Osteocyte (in vitro differentiated cells): ENCODE measurements at regions not wholly inside any gene's neighbourhood (a gene's known extent, or its start where the extent isn't known, plus 50 kb on each side); places are given as distances from the start of the nearest gene placed in this dataset.

Source experiments
- DNase-seq: peaks from one replicate; pipeline ENCODE4 v3.0.0; 2021; ENCODE audit warnings: mixed read lengths; ENCODE audit not compliant: unreplicated experiment; ENCODE audit errors: extremely low spot score
- H3K27ac Mint-ChIP-seq: one replicate; pipeline ENCODE4 v1.8.0; 2021; ENCODE audit warnings: mild to moderate bottlenecking, mixed read lengths; ENCODE audit not compliant: unreplicated experiment
- H3K27me3 Mint-ChIP-seq: one replicate; pipeline ENCODE4 v1.8.0; 2021; ENCODE audit warnings: mixed read lengths; ENCODE audit not compliant: unreplicated experiment
- H3K36me3 Mint-ChIP-seq: one replicate; pipeline ENCODE4 v1.8.0; 2021; ENCODE audit warnings: mixed read lengths; ENCODE audit not compliant: unreplicated experiment
- H3K4me1 Mint-ChIP-seq: one replicate; pipeline ENCODE4 v1.8.0; 2021; ENCODE audit warnings: mixed read lengths; ENCODE audit not compliant: unreplicated experiment
- H3K4me3 Mint-ChIP-seq: one replicate; pipeline ENCODE4 v1.8.0; 2021; ENCODE audit warnings: mild to moderate bottlenecking, moderate library complexity, mixed read lengths; ENCODE audit not compliant: unreplicated experiment
- H3K9me3 Mint-ChIP-seq: one replicate; pipeline ENCODE4 v1.8.0; 2021; ENCODE audit warnings: mixed read lengths; ENCODE audit not compliant: unreplicated experiment
- CTCF ChIP-seq: fragments of 200-600 bp; sonication (generic); IDR thresholded peaks from 2 replicates; pipeline ENCODE4 v1.5.0; 2021; ENCODE audit warnings: antibody characterized with exemption, mild to moderate bottlenecking, moderate library complexity

GRCh38 chr6:166693880-166694279, 66.8 kb upstream of the RPS6KA2 start:
- Mint-ChIP-seq H3K27me3 (no peaks in the 10 kb centered on the region), H3K4me1 (peaks cover 13% of the 10 kb centered on the region), H3K27ac (no peak overlapping the region), H3K4me3 (no peak overlapping the region), H3K9me3 (no peaks in the 10 kb centered on the region), H3K36me3 (no peaks in the 10 kb centered on the region)
- no peak for TF ChIP-seq CTCF
- no peak for DNase-seq

GRCh38 chr6:166692723-166693302, 65.8 kb upstream of the RPS6KA2 start:
- Mint-ChIP-seq H3K4me3 (no peak overlapping the region), H3K36me3 (no peaks in the 10 kb centered on the region), H3K27me3 (no peaks in the 10 kb centered on the region), H3K27ac (no peak overlapping the region), H3K9me3 (no peaks in the 10 kb centered on the region), H3K4me1 (peaks cover 13% of the 10 kb centered on the region)
- no peak for TF ChIP-seq CTCF
- DNase-seq, result no peak

GRCh38 chr6:166691746-166692145, 64.7 kb upstream of the RPS6KA2 start:
- H3K36me3 Mint-ChIP-seq, result no peaks in the 10 kb centered on the region
- DNase-seq, result no peak
- H3K27me3 Mint-ChIP-seq, result no peaks in the 10 kb centered on the region
- no peak overlapping the region for H3K4me3 Mint-ChIP-seq
- peaks cover 13% of the 10 kb centered on the region for H3K4me1 Mint-ChIP-seq
- no peaks in the 10 kb centered on the region for H3K9me3 Mint-ChIP-seq
- H3K27ac Mint-ChIP-seq, result no peak overlapping the region
- no peak for TF ChIP-seq CTCF

GRCh38 chr6:166691199-166691598, 64.1 kb upstream of the RPS6KA2 start:
- no peak for TF ChIP-seq CTCF
- DNase-seq, result no peak
- Mint-ChIP-seq H3K36me3 (no peaks in the 10 kb centered on the region), H3K9me3 (no peaks in the 10 kb centered on the region), H3K27ac (peak overlapping the region; percentile 39), H3K4me3 (no peak overlapping the region), H3K27me3 (no peaks in the 10 kb centered on the region), H3K4me1 (peaks cover 13% of the 10 kb centered on the region)

- Mint-ChIP-seq H3K36me3 (no peaks in the 10 kb centered on the region), H3K9me3 (no peaks in the 10 kb centered on the region), H3K4me3 (no peak overlapping the region), H3K4me1 (peaks cover 13% of the 10 kb centered on the region), H3K27me3 (no peaks in the 10 kb centered on the region), H3K27ac (no peak overlapping the region)
- TF ChIP-seq CTCF, result no peak
- DNase-seq, result no peak
Observed at GRCh38 chr6:166689687-166690086, 62.6 kb upstream of the RPS6KA2 start.
